ENCODE measurements at regions not wholly inside any gene's neighbourhood (a gene's known extent, or its start where the extent isn't known, plus 50 kb on each side); places are given as distances from the start of the nearest gene placed in this dataset.
"Not testable (repeated sequence)": the region's sequence is repeated elsewhere in the genome, so short reads cannot be mapped to it uniquely, and the experiment has no call there.

GRCh38 chr10:131832056-131832685, 68.6 kb upstream of the PPP2R2D start:
- H3K4me1 ChIP-seq (ENCODE audit: control insufficient read depth, insufficient read depth, low read length, poor library complexity, severe bottlenecking), result no peaks in the 10 kb centered on the region
- WGBS, 2 experiments (ENCODE audit: insufficient coverage in 2 of 2), result 91 to 95% methylated on average over 13 to 14 of the region's 17 CpGs

GRCh38 chr10:131833013-131833412, 67.8 kb upstream of the PPP2R2D start:
- no peaks in the 10 kb centered on the region for H3K36me3 ChIP-seq (ENCODE audit: control insufficient read depth, insufficient read depth, low read length)
- no peak overlapping the region for H3K4me3 ChIP-seq (ENCODE audit: extremely low read depth, insufficient read depth, low read length, poor library complexity, severe bottlenecking)
- no peaks in the 10 kb centered on the region for H3K9me3 ChIP-seq (ENCODE audit: control insufficient read depth, low read length)
- no peaks in the 10 kb centered on the region for H3K4me1 ChIP-seq (ENCODE audit: control insufficient read depth, insufficient read depth, low read length, poor library complexity, severe bottlenecking)
- WGBS, 2 experiments (ENCODE audit: insufficient coverage in 2 of 2), result 85 to 91% methylated on average over 4 to 5 of the region's 5 CpGs
- H3K27ac ChIP-seq (ENCODE audit: low read depth, low read length, severe bottlenecking), result no peak overlapping the region

More at GRCh38 chr10:131832056-131832685, 68.6 kb upstream of the PPP2R2D start:
- H3K9me3 ChIP-seq (ENCODE audit: control insufficient read depth, low read length), result no peaks in the 10 kb centered on the region
- no peak overlapping the region for H3K4me3 ChIP-seq (ENCODE audit: extremely low read depth, insufficient read depth, low read length, poor library complexity, severe bottlenecking)
- no peak overlapping the region for H3K27ac ChIP-seq (ENCODE audit: low read depth, low read length, severe bottlenecking)
- H3K36me3 ChIP-seq (ENCODE audit: control insufficient read depth, insufficient read depth, low read length), result no peaks in the 10 kb centered on the region

GRCh38 chr10:131833446-131834080, 67.2 kb upstream of the PPP2R2D start:
- no peaks in the 10 kb centered on the region for H3K4me1 ChIP-seq (ENCODE audit: control insufficient read depth, insufficient read depth, low read length, poor library complexity, severe bottlenecking)
- no peak overlapping the region for H3K4me3 ChIP-seq (ENCODE audit: extremely low read depth, insufficient read depth, low read length, poor library complexity, severe bottlenecking)
- no peaks in the 10 kb centered on the region for H3K36me3 ChIP-seq (ENCODE audit: control insufficient read depth, insufficient read depth, low read length)
- WGBS, 2 experiments (ENCODE audit: insufficient coverage in 2 of 2), result 87 to 92% methylated on average over 12 to 13 of the region's 14 CpGs
- H3K27ac ChIP-seq (ENCODE audit: low read depth, low read length, severe bottlenecking), result no peak overlapping the region
- H3K9me3 ChIP-seq (ENCODE audit: control insufficient read depth, low read length), result no peaks in the 10 kb centered on the region

GRCh38 chr10:131834152-131834810, 66.5 kb upstream of the PPP2R2D start:
- Histone ChIP-seq H3K27ac (ENCODE audit: low read depth, low read length, severe bottlenecking) (no peak overlapping the region), H3K4me3 (ENCODE audit: extremely low read depth, insufficient read depth, low read length, poor library complexity, severe bottlenecking) (no peak overlapping the region), H3K9me3 (ENCODE audit: control insufficient read depth, low read length) (no peaks in the 10 kb centered on the region), H3K4me1 (ENCODE audit: control insufficient read depth, insufficient read depth, low read length, poor library complexity, severe bottlenecking) (no peaks in the 10 kb centered on the region), H3K36me3 (ENCODE audit: control insufficient read depth, insufficient read depth, low read length) (no peaks in the 10 kb centered on the region)
- 89 to 100% methylated on average over 6 to 8 of the region's 8 CpGs for WGBS, 2 experiments (ENCODE audit: insufficient coverage in 2 of 2)

- 84% methylated on average over 13 to 14 of the region's 16 CpGs for WGBS, 2 experiments (ENCODE audit: insufficient coverage in 2 of 2)
- Histone ChIP-seq H3K9me3 (ENCODE audit: control insufficient read depth, low read length) (no peaks in the 10 kb centered on the region), H3K27ac (ENCODE audit: low read depth, low read length, severe bottlenecking) (no peak overlapping the region), H3K36me3 (ENCODE audit: control insufficient read depth, insufficient read depth, low read length) (no peaks in the 10 kb centered on the region), H3K4me3 (ENCODE audit: extremely low read depth, insufficient read depth, low read length, poor library complexity, severe bottlenecking) (no peak overlapping the region), H3K4me1 (ENCODE audit: control insufficient read depth, insufficient read depth, low read length, poor library complexity, severe bottlenecking) (no peaks in the 10 kb centered on the region)
Observed at GRCh38 chr10:131838966-131839742, 61.7 kb upstream of the PPP2R2D start.

DNA sequence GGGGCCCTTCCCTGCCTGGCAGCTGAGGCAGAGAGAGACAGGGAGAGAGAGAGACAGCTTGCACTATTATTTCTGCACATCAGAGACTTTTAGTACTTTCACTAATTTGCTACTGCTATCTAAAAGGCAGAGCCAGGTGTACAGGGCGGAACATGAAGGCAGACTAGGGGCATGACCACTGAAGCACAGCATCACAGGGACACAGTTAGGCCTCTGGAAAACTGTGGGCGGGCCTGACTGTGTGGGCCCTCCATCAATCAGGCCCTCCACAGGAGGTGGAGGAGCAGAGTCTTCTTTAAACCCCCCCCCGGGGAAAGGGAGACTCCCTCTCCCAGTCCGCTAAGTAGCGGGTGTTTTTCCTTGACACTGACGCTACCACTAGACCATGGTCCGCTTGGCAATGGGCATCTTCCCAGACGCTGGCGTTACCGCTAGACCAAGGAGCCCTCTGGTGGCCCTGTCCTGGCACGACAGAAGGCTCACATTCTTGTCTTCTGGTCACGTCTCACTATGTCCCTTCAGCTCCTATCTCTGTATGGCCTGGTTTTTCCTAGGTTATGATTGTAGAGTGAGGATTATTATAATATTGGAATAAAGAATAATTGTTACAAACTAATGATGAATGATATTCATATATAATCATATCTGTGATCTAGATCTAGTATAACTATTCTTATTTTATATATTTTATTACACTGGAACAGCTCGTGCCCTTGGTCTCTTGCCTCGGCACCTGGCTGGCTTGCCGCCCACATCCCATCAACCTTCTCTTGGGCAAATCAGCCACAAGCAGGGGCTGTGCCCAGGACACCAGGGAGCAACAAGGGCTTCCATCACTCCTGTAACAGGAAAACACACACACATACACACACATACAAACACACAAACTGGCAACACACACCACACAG, 60.7 kb upstream of the PPP2R2D start:
- WGBS, 2 experiments (ENCODE audit: insufficient coverage in 2 of 2), result 74 to 78% methylated on average over 13 of the region's 15 CpGs
- H3K4me1 ChIP-seq (ENCODE audit: control insufficient read depth, insufficient read depth, low read length, poor library complexity, severe bottlenecking); H3K9me3 ChIP-seq (ENCODE audit: control insufficient read depth, low read length); H3K36me3 ChIP-seq (ENCODE audit: control insufficient read depth, insufficient read depth, low read length); H3K27ac ChIP-seq (ENCODE audit: low read depth, low read length, severe bottlenecking); H3K4me3 ChIP-seq (ENCODE audit: extremely low read depth, insufficient read depth, low read length, poor library complexity, severe bottlenecking): not testable (repeated sequence)

- H3K4me3 ChIP-seq (ENCODE audit: extremely low read depth, insufficient read depth, low read length, poor library complexity, severe bottlenecking), result no peak overlapping the region
- H3K36me3 ChIP-seq (ENCODE audit: control insufficient read depth, insufficient read depth, low read length), result no peaks in the 10 kb centered on the region
- 85 to 94% methylated on average over 3 of the region's 3 CpGs for WGBS, 2 experiments (ENCODE audit: insufficient coverage in 2 of 2)
- H3K4me1 ChIP-seq (ENCODE audit: control insufficient read depth, insufficient read depth, low read length, poor library complexity, severe bottlenecking), result no peaks in the 10 kb centered on the region
- no peaks in the 10 kb centered on the region for H3K9me3 ChIP-seq (ENCODE audit: control insufficient read depth, low read length)
- no peak overlapping the region for H3K27ac ChIP-seq (ENCODE audit: low read depth, low read length, severe bottlenecking)
Observed at GRCh38 chr10:131840788-131841118, 60.1 kb upstream of the PPP2R2D start.

DNA sequence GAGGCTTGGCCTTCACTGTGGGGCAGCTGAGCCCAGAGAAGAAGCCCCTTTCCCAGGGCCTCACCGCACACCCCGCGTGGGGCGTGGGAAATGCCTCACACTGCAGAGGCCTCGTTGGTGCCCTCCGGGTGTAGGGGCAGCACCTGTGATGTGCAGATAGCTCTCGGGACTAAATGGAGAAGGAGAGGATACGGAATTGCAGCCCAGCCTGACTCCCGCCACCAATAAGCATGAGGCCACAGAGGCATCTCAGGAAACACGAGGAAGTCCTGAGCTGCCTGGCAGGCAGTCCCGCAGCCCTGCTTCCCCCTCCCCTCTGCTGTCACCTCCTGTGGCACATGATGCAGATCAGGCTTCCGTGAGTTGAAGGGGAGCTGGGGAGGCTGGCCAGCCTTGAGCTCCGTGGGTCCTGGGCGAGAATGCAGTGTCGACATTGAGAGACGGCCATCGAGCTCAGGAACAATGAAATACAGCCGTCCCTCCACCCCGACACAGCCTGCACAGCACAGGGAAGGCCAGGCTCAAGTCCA, 59.6 kb upstream of the PPP2R2D start:
- 85 to 88% methylated on average over 12 to 19 of the region's 19 CpGs for WGBS, 2 experiments (ENCODE audit: insufficient coverage in 2 of 2)
- H3K9me3 ChIP-seq (ENCODE audit: control insufficient read depth, low read length), result no peaks in the 10 kb centered on the region
- H3K36me3 ChIP-seq (ENCODE audit: control insufficient read depth, insufficient read depth, low read length), result no peaks in the 10 kb centered on the region

GRCh38 chr10:131841661-131842139, 59.1 kb upstream of the PPP2R2D start:
- 88% methylated on average over 16 to 17 of the region's 19 CpGs for WGBS, 2 experiments (ENCODE audit: insufficient coverage in 2 of 2)
- Histone ChIP-seq H3K4me1 (ENCODE audit: control insufficient read depth, insufficient read depth, low read length, poor library complexity, severe bottlenecking) (no peaks in the 10 kb centered on the region), H3K9me3 (ENCODE audit: control insufficient read depth, low read length) (no peaks in the 10 kb centered on the region), H3K36me3 (ENCODE audit: control insufficient read depth, insufficient read depth, low read length) (no peaks in the 10 kb centered on the region), H3K4me3 (ENCODE audit: extremely low read depth, insufficient read depth, low read length, poor library complexity, severe bottlenecking) (no peak overlapping the region), H3K27ac (ENCODE audit: low read depth, low read length, severe bottlenecking) (no peak overlapping the region)

More for the DNA sequence above, 59.6 kb upstream of the PPP2R2D start:
- Histone ChIP-seq H3K4me3 (ENCODE audit: extremely low read depth, insufficient read depth, low read length, poor library complexity, severe bottlenecking) (no peak overlapping the region), H3K4me1 (ENCODE audit: control insufficient read depth, insufficient read depth, low read length, poor library complexity, severe bottlenecking) (no peaks in the 10 kb centered on the region), H3K27ac (ENCODE audit: low read depth, low read length, severe bottlenecking) (no peak overlapping the region)

All from mesodermal cell (in vitro differentiated cells).